Fibroblast of skin of abdomen (primary cell): ENCODE measurements at regions not wholly inside any gene's neighbourhood (a gene's known extent, or its start where the extent isn't known, plus 50 kb on each side); places are given as distances from the start of the nearest gene placed in this dataset.

Source experiments
- DNase-seq: peaks from one replicate; pipeline ENCODE4 v3.0.0-alpha.2; 2013

DNA sequence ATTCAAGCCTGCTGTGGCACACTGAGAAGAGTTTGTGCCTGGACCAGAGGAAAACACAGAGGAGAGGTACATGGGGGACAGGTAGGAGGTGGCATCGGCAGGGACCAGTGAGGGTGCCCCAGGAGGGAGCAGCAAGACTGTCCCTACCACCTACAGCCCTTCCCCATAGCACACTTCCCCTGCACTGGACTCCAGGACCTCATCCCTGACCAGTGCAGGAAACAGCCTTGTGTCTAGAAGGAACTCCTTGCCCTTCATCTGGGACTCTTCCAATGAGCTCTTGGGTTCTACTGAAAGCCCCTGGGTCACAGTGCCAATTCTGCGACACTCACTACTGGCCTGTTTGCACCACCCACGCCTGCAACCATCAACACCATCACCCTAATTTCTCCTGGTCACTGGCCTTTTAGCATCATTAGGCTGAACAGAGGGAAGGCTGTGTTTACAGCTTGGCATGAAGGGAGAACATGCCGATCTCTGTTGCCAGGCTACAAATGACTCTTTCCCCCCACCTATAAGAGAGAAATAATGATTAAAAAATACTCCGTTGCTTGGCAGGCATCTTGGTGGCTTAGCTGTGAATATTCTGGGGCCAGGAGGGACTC is 371.9 kb upstream of the ZMIZ1 start:
- no peak for DNase-seq

- DNase-seq = no peak
Measured at GRCh38 chr10:78699971-78700370, 368.8 kb upstream of the ZMIZ1 start.

- peak; percentile 45 for DNase-seq
Measured at GRCh38 chr10:78700413-78700812, 368.4 kb upstream of the ZMIZ1 start.

DNA sequence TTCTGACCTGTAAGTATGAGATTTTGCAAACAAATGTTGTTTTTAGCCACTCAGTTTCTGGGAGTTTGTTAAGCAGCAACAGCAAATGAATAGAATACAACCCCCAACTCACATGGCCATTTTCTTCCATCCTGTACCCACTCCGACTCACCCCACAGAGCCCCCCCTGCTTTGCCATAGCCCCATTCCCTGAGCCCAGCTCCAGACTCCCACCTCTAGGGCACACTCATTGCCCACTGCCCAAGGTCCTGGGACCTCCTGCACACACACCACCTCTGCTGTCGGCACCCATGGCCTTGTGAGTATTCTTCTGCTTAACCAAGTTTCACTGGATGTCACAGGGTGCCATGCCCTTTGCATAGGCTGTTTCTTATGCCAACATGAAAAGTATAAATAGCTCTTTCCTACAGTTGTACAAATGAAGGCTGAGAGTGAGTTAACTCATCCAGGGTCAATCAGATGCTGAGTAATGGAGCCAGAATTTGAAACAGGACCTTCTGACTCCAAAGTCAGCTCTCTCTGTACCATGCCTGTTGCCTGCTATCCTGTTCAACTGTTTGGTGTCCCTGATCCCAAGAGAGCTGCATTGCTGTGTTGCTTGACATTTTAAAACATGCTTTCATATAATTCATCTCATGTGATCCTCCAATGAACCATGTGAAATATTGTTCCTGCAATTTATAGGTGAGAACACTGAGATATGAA is 367.8 kb upstream of the ZMIZ1 start:
- DNase-seq = no peak

GRCh38 chr10:78702186-78702585 is 366.6 kb upstream of the ZMIZ1 start:
- no peak for DNase-seq

DNA sequence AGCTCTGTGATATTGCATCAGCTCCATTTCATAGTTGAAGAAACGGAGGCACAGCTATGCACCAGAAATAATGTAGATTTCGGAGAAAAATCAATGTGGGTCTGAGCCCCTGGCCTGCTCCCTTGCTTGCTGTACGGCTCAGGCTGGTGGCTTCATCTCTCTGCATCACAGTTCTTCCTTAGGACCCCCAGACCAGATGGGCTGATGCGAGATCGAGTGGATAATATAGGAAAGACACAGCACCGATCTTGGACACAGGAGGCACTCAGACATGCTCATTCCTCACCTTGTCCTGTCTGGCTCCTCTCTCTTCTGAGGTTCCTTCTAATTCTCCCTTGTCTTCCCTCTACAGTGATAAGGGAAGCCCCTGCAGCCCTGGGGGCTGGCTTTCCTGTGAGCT is 365.9 kb upstream of the ZMIZ1 start:
- DNase-seq = no peak

DNA sequence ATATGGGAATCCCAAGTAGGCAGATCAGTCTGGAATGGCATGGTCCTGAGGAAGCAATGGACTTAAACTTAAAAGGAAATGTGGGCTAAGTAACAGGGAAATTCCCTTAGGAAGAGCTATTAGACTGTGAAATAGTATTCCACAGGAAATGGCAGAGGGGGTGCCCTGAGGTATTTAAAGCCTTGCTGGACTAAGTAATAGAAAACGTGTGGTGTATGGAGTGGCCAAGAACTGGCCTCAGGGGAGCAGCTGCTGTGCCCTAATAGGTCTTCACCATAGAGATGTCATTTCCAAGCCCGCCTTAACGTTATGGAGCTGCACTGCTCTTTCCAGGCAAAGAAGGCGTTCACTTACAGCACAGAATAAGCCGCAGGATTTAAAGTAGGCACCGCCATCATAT is 365.2 kb upstream of the ZMIZ1 start:
- peak; percentile 31 for DNase-seq

- peak; percentile 50 for DNase-seq
Measured at GRCh38 chr10:78706256-78706655, 362.5 kb upstream of the ZMIZ1 start.

DNA sequence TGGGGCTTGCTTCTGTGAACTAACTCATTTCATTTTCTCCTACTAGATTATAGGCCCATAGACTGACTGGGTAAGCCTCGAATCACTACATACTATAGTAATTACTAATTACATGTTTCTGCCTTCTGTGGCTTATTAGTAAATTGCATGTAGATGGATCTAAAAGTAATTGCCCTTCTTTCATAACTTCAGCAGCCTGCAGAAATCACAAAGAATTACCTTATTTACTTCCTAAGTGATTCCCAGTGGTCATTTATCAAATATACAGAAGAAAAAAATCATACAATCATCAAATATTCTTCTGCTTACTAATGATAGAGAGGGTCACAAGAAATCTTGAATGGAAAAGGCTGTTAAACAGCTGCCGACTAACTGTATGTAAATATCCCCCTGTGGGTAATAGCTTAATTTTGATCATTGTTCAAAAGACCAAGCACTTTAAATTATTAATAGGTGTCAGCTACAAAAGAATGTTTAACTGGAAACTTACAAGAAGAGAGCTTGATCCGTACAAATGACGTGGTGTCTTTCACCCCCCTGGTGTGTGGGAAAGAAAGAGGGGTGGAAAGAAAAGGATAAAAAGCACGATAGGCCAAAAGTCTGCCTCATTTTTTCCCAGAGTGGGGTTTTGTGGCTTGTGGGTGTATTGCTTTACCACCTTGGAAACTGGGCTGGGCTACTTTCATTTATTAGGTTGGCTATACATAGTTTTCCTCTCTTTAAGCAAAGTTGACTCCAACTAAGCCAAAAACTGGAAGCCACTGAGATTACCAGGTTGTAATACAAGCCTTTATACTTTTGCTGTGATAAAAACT is 361.8 kb upstream of the ZMIZ1 start:
- DNase-seq = peak; percentile 65

DNA sequence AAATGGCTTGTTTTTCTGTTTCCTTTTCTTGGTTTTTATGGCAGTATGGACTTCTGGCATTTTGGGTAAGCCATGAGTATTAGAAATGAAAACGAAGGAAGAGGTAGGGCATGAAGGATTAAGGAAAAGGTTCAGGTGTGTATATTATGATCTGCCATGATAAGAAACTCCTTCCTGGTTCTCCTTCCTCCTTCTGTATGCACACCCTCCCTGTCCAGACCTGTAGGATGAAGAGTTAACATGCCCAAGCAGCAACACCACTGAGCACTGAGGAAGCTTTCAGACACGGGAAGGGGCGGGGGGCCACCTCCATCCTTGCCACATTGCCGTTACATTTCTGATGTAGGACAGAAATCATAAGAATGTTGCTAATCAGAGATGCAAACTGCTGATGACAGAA is 361.0 kb upstream of the ZMIZ1 start:
- DNase-seq = no peak

DNA sequence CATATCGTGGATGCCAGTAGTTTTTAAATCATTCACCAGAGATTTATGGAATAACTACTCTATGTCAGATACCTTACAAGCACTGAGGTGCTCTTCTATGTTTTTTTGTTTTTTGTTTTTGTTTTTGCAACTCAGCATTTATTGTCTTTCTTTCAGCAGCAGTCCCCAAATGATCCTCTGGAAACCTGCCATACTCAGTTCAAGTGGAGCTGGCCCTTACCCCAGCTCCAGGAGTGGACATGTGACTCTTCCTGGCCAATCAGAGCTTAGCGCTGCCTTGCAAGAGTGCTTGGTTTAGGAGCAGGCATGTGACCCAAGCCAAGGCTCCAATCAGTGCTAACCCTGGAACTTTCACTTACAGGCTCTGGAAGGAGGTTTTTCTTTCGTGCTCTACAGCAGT is 356.6 kb upstream of the ZMIZ1 start:
- DNase-seq = no peak

DNA sequence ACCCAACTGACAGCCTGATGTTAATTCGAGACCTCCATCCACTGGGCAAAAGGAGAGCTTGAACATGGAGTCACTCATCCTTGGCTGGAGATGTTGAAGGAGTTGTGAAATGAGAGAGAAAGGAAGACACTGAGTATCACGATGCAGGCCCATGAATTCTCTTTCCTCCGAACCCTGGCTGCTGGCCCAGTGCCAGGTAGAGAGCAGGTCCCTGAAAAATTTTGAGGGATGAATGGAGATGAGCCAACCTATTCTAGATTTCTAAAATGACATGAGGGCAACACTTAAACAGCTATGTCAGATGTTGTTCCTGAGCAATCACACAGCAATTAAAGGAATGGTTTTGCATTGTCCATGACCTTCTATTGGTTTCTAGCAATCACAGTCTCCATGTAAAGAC is 355.1 kb upstream of the ZMIZ1 start:
- DNase-seq = no peak

DNA sequence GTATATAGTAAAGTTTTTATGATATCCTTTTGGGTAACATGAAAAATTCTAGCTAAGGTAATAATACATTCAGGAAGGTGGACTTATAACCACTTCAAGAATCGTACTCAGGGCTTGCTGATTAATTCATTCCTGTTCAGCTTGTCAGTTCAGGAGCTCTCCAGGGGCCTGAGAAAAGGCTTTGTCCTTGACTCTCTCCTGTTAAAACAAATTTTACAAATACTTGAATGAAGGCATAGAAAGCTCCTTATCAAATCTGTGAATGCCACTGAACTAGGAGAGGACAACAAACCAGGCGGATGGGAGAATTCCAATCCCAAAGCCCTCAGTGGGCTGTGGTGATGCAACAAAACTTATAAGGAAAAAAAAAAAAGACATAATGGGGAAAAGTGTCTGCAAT is 354.5 kb upstream of the ZMIZ1 start:
- DNase-seq = no peak

- no peak for DNase-seq
Measured at GRCh38 chr10:78715435-78715834, 353.3 kb upstream of the ZMIZ1 start.

DNA sequence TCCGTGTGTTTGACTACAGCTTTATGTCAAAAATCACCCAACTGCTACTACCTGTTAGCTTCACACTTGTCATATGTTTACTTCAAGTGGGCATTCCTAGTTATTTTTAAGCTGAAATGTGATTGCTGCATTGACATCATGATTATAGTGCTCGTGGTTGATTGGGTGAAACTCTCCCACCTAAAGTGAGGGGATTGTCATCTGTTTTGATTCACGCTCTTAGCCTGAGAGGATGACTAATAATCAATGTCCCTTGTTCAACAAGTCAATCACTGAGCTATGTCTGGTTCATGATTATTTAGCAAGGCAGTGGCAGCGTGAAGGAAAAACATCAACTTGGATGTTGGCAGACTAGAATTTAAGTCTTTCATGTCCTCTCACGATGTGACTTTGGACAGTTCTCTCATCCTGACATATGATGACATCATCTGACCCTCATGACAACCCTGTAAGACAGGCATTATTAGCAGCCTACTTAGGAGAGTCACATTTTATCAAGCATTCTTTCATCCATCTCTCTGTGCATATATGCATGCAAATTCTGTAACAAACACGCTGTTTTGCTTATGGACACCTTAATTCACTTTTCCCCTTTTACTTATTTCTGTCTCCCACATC is 352.6 kb upstream of the ZMIZ1 start:
- DNase-seq = no peak

DNA sequence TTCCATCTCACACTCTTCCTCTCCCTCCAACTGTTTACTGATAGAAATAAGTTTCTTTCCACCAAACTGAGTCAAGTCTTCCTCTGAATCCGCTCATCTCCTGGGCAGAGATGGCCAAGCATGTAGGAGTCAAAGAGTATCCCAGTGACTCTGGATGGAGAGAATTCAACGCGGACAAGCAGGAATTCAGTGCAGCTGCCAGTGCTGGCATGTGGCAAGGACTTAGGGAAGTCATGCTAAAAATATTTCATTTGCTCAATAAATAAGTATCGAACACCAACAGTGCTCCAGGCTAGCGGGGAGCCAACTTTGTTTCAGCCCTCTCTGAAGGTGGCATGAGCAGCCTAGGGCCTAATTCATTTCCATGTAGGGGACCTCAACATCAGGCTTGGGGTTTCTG is 351.6 kb upstream of the ZMIZ1 start:
- DNase-seq = peak; percentile 79

DNA sequence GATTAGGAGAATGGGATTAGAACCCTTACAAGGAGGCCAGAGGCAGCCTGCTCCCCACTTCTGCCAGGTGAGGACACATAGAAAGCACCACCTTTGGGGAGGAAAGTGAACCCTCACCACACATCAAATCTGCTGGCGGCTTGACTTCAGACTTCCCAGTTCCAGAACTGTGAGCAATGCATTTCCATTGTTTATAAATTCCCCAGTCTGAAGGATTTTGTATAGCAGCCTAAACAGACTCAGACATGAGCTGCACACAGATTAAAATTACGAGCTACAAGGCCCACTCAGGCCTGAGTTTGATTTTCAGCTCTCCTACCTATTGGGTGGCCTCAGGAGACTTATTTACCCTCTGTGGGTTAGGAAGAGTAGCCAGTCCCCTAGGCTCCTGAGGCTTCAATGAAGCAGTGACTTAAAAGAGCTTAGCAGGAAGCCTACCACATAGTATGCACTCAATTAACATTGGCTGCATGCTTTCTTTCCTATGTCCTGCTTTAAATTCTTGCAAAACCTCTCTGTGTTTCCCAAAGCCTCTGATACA is 350.7 kb upstream of the ZMIZ1 start:
- DNase-seq = no peak

- no peak for DNase-seq
Measured at GRCh38 chr10:78719276-78719675, 349.5 kb upstream of the ZMIZ1 start.

DNA sequence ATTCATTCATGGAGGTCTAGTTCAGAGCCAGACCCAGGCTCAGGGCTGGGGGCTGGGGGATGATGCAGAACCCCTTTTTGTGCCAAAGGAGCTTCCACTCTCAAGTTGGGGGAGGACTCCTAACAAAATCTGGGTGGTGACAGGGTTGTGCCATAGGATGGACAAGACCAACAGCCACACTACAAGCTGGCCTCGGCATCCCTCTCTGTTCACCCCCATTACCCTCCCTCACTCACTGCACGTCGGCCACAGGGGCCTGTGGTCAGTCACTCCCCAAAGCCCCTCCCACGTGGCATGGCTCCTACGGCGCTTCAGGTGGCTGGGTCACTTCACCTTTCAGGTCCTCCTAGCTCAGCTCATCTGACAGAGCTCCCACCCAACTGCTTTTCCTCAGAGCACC is 348.7 kb upstream of the ZMIZ1 start:
- no peak for DNase-seq

- DNase-seq = no peak
Measured at GRCh38 chr10:78721231-78721630, 347.5 kb upstream of the ZMIZ1 start.

DNA sequence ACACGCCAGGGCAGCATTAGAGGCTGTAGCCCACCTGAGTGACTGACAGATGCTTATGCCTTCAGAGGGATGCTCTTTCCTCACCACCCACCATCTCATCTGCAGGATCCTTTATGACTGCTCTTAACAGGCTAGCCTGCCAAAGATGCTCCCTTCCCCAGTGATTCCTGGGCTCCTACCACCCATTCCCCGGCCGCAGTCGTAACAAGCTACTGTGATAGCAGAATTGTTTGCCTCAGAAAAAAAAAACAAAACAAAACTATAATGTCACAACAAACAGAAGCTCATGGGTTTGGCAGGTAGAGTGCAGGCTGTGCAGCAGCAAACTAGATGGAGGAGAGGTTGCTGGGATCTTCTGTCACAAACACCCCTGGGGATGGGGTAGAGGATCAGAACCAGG is 343.9 kb upstream of the ZMIZ1 start:
- no peak for DNase-seq

DNA sequence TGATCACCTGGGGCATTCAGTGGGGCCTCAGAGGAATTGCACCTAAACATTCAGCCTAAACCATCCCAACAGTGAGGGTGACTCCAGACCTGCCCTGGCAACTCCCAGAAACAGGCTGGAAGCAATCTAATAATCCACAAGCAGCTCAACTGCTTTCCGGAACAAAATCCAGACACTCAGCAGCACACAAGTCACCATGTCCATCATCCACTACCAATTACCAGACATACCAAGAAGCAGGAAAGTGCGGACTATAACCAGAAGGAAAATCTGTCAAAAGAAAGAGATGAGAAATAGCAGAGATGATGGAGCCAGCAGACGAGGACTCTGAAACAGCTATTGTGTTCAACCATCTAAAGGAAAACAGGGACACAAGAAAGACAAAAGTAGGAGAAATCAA is 342.6 kb upstream of the ZMIZ1 start:
- DNase-seq = no peak

DNA sequence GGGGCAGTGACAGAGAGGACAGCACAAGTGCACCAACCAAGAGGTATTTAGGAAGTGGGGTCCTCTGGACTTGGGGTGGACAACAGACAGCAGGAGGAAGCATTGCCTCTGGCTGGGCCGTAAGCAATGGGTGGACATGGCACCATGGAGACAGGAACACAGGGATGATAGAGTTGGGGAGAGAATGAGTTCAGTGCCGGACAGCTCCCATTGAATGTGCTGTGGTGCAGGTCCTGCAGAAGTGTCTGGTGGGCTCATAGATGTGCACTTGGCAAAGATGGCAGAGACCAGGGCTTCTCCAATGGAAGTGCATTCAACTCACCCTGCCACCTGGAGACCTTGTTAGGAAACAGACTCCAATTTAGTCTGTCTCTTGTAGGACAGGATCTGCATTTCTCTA is 341.5 kb upstream of the ZMIZ1 start:
- DNase-seq = no peak
